Germinal center (tissue), 1 donor: ENCODE measurements at regions not wholly inside any gene's neighbourhood (a gene's known extent, or its start where the extent isn't known, plus 50 kb on each side); places are given as distances from the start of the nearest gene placed in this dataset.

Source experiments
- DNase-seq: peaks from one replicate; pipeline ENCODE4 v3.0.0; 2012; ENCODE audit warnings: mixed read lengths, low spot score

GRCh38 chr22:49031746-49032330 lies 795.8 kb downstream of the BRD1 start:
- no peak for DNase-seq

GRCh38 chr22:49028111-49028510 lies 799.6 kb downstream of the BRD1 start:
- DNase-seq = no peak

- no peak for DNase-seq
These were observed 800.4 kb downstream of the BRD1 start for GRCh38 chr22:49027368-49027670.

DNA sequence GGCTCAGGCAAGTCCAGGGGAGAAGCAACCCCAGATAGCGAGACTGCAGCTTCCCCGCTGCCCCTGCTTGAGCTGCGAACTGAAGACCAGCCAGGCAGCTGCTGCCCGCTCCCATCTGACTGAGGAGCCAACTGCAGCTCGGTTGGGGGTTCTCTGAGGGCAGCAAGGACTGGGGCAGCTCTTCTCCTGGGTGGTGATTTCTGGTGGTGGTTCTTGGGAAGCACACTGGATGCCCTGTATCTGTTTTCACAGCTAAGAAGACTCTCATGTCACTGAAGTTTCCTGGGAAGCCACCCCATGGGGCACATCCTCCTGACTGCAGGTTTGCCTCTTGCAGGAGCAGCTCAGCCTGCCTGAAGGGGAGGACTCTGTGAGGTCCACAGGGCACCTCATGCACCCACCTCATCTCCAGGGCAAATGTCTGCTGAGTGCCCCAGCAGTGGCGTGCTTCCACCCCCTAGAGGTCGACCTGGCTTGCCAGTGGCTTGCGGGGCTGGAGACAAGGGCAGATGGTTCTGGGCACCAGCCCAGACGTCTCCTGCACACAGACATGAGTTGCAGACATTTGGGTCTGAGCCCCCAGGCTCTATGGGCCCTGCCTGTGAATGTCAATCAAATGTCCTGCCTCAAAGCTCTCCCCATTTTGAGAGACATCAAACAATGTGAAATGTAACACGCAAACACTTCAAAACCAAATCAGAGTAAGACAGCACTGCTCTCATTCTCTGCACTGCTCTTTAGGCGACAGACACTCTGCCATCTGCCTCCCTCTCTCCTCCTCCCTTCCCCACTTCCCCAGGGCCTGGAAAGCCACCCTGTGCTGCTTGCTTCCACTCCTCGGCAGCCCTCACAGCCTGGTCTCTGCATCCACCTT lies 800.9 kb downstream of the BRD1 start:
- DNase-seq = no peak

DNA sequence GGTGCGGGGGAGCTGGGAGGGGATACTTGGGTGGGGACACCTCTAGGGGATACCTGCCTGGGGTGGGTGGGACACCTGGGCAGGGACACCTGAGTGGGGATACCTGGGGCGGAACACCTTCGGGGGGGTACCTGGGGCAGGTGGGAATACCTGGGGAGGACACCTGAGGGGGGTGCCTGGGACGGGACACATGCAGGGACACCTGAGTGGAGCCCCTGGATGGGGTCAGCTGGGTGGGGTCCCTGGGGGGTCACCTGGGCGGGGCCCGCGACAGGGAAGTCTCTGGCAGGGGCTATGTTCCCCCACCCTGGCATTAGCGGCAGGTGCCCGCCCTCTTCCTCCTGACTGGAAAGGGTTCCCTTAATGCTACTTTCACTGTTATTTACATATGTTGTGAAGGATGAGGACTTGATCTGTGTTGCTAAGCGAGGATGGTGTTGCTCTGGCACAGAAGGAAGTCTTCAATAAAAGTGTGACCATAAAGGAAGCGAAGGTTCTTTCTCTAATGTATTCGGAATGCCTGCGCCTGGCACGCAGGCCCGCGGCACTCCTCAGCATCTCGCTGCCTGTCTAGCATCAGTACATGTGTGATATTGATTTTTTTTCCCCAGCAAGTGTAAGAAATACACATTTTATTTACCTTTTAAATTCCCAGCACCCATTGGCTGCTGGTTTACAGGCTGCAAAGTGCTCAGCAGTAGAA lies 801.7 kb downstream of the BRD1 start:
- no peak for DNase-seq

GRCh38 chr22:49024775-49025440 lies 802.8 kb downstream of the BRD1 start:
- no peak for DNase-seq

- DNase-seq = no peak
These were observed 803.5 kb downstream of the BRD1 start for GRCh38 chr22:49023879-49024774.

DNA sequence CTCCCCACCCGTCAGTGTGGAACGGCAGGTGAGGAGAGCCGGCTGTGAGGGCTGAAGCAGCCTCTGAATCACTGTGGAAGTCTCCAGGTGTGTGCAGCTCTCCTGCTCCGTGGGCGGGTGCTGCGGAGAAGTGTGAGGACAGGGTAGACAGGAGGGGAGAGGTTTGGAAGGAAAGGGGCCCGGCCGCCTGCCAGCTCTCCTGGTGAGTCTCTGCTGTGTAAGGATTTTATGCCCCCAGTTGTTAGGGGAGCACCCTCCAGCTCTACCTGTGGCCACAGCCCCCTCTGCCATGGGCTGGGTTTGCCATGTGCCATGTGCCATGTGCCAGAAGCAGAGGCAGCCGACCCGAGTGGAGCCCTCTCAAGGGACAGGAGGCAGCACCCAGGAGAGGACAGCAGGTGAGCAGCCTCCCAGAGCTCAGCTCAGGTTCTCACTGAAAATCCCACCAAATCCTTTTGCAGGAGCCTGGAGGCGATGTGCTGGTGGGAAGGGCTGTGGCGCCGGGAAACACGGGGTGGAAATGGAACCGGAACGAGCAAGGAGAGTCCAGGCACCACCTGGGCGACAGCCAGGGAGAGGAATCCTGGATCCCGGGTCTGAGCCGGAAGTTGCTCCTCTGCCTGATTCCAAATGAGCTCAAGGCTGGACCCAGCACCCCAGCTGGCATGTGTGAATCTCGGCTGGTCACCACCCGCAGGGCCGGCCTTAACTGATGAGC lies 804.4 kb downstream of the BRD1 start:
- DNase-seq = no peak

DNA sequence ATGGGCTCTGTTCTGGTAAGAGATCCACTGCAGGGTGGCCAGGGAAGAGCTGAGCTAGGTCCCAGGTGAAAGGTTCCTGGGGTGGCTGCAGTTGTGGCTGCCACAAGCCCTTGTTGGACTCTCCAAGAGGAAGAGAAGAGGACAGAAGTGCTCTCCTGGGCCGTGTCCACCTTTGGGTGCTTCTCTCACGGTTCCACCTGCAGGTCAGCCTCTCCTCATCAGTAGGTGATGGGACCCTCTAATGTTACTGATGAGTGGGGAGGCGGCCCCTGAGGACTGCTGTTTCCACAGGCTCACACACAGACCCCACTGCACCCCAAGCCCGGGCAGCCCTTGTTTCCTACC lies 804.9 kb downstream of the BRD1 start:
- no peak for DNase-seq

DNA sequence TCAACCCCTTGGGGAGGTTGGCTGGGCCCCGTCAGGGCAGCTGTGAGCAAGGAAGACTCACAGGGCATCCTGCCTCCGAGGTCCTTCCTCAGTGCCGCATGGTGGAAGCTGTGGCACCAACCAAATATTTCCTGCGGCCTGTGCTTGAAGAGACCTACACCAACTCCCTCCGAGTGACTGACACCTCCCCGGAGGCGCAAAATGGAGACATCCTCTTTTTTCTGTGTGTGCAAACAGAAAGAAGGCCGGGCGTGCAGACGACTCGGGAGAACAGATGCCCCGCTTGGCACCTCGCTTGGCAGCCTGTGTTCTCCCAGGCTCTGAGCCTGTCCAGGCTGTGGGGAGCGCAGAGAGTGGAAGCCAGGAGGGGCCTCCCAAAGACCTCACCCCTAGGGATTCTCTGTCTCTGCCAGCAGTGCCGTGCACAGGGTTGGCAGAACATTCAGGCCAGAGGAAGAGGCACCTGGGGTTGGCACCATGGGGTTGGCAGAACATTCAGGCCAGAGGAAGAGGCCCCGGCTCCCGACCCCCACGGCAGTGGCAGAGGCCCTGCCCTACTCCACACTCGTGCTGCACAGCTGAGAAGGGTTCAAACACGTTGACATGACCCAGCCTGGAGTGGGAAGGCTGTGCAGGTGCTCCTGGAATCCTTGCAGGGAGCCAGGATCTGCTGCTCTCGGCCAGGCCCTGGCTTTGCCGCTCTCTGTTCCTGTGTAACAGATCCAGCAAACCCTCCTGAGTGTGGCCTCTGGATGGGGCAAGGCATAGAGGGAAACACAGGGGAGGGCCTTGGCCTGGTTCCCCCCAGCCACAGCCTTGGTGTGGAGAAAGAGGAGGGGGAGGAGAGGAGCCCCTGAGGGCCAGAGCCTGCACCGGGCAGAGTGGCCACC lies 805.5 kb downstream of the BRD1 start:
- DNase-seq = no peak

DNA sequence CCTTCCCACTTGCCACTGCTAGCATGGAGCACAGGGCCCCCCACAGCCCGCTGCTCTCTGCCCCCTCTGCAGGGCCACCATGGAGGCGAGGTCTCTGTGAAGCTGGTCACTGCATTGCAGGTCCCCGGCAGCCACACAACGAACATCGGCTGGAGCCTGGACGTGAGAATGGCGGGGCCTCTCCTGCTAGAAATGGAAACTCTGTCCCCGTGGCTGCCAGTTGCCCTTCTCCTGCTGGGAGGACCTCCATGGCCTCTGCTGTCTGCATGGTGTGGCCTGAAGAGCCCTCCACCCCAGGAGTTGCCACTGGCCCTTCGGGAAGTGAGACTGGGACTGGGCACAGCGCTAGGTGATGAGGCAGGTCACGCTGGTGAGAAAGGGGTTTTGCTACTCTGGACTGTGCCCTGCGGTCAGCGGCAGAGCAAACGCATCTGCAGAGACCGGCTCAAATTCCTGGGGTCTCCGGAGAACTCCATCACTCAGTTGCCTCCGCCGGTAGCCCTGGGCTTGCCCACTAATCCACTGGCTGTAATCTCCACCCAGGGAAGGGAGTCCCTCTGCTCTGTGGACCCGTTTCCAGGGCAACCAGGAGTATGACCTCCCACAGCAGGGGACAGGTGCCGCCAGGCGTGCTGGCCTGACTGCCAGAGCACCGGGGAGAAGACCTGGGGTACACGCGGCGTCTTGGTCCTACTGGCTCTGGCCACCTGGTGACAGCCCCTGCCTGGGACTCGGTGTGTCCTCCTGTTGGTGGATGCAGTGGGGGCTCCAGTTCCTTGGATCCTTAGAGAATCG lies 806.3 kb downstream of the BRD1 start:
- no peak for DNase-seq

DNA sequence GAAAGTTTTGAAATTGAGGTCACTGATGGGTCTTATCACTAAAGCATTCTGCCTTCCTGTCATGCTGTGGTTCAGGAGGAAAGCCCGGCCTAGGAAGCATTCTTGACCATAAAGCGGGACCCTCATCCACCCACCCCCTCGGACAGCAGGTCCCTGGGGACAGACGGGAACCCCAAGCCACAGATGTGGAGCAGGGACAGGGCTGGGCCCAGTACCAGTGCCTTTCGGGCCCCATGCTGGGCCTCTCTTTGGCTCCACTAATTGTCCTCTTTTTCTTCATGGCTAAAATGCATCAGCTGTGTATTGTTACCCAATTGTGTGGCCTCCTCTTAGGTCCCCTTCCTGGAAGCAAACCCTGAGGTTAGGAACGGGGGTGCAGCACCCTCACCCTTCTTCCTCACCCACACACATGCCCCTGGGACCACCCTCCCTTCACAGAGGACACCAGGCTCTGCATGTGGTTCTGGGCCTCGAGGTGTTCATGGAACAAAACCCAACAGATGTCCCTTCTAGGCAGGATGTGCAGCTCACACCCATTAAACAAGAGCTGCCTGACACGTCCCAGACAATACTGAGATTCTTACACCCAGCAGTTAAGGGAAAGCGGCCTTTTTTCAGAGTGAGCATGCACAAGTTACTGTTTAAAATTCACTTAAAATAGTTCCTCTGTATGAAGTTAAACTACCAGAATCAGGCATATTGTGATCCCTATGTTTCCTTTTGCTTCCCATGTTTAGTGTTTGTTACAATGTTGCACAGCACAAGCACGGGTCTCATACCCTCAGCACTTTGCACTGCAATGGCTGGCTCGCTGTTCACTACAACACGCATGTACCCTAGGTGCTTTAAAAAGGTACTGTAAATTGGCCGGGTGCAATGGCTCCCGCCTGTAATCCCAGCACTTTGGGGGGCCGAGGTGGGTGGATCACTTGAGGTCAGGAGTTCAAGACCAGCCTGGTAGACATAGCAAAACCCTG lies 807.6 kb downstream of the BRD1 start:
- no peak for DNase-seq

GRCh38 chr22:49018601-49019000 lies 809.1 kb downstream of the BRD1 start:
- DNase-seq = no peak

DNA sequence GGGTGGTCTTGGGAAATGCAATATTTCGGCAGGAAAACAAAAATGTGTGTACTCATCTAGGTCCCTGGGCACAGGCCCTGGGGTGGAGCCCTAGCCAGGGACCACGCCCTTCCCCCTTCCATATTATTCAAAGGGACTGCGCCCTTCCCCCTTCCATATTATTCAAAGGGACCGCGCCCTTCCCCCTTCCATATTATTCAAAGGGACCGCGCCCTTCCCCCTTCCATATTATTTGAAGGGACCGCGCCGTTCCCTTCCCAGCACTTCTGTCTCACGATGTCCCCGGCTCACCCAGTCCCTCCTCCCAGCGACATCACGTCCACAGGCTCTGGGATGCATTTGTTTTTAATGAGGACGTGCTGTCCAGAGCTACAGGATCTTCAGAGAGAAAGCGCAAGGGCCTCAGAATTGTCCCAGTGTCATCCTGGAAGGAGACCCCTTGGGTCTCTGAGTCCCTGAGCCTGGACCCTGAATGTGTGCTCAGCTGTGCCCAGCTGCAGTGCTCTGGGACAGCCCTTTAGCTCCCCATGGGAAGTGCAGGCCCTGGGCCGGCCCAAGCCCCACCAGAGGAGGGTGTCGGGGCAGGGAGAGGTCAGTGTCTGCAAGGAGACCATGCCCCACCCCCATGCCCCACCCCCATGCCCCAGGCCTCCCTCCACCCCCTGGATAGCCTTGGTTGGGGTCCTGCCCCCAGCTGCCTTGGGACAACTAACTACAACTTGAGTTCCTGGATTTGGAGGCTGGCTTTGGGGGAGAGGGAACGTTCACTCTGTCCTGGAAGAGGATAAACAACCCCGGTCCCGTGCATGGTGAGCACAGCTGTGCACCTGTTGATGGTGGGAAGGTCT lies 810.0 kb downstream of the BRD1 start:
- no peak for DNase-seq

DNA sequence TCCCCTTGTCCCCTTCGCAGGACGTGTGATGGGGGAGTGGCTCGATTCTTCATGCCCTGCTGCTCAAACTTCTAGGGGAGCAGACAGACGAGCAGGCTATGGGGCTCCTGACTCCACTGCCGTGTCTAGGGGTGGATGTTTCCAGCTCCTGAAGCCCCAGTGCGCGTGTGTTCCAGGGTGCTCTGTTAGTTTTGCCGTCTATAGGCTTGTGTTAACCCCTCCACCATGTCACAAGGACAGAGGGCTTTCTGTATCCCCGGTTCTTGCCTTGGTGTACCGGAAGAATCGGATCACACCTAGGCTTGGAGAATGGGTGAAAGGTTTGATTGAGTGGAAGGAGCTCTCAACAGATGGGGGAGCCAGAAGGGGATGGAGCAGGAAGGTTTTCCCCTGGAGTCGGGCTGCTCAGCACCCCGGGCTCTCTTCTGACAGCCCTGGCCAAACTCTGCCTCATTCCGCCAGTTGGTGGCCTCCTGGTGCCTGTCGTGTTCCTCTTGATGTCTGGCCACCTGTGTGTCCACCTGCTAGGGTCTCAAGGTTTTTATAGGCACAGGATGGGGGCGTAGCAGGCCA lies 810.7 kb downstream of the BRD1 start:
- DNase-seq = no peak

DNA sequence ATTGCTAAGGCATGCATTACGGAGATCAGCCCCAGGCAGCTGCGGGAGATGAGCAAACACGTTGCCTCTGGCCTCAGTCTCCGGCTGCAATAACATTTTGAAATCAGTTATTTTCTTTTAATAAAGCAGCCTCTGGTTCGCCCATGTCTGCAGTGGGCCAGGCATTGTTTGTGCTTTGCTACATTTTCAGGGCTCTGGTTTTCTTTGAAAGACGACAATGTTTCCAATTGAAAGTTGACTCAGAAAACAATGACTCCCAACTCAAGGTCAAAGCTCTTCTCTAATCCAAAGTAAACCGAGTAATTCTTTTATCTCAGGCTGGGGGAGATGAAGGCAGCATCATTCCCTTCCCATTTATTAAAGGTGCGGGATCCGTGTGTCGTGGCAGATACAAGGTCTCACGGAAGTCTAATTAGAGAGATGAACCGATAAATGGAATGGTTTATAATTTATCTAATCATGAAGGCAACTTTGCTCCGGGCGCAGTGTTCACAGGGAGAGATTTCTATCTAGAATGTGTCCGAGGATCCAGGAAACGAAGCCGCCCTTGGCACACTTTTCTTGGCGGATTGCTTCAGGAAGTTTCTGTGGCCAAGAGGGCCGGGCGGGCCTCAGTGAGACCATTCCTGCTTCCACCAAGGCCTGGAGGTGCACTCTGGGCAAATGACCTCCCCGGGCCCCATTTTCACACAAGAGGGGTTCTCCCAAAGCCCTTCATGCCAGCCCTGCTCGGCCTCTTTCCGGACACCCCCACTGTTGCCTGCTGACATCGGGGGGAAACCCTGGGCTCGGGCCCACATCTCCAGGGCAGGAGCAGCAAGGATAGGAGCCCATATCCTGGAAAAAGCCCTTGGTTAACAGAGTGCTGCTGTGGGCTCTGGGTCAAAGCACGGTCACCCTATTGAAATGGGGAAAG lies 811.4 kb downstream of the BRD1 start:
- no peak for DNase-seq
